ENCODE measurements at regions not wholly inside any gene's neighbourhood (a gene's known extent, or its start where the extent isn't known, plus 50 kb on each side); places are given as distances from the start of the nearest gene placed in this dataset.

GRCh38 chr5:66516550-66516949 lies 79.6 kb upstream of the MAST4 start:
- Mint-ChIP-seq H3K4me3 (no peak overlapping the region), H3K27me3 (ENCODE audit: low read depth) (no peaks in the 10 kb centered on the region), H3K27ac (no peak overlapping the region), H3K36me3 (peaks cover 9% of the 10 kb centered on the region), H3K9me3 (peaks cover 16% of the 10 kb centered on the region), H3K4me1 (peaks cover 23% of the 10 kb centered on the region)
- no peak for TF ChIP-seq CTCF (IDR thresholded peaks at IDR 0.05; ENCODE audit: unreplicated experiment)
- no peak for DNase-seq (ENCODE audit: low spot score in 2 of 2, unreplicated experiment in 2 of 2)

- no peak for TF ChIP-seq CTCF (IDR thresholded peaks at IDR 0.05; ENCODE audit: unreplicated experiment)
- Mint-ChIP-seq H3K27me3 (ENCODE audit: low read depth) (no peaks in the 10 kb centered on the region), H3K36me3 (peaks cover 9% of the 10 kb centered on the region), H3K4me1 (peaks cover 23% of the 10 kb centered on the region), H3K9me3 (peaks cover 12% of the 10 kb centered on the region), H3K27ac (peak overlapping the region; percentile 96), H3K4me3 (no peak overlapping the region)
- DNase-seq (ENCODE audit: low spot score in 2 of 2, unreplicated experiment in 2 of 2): no peak
Observed at GRCh38 chr5:66517351-66517750, 78.8 kb upstream of the MAST4 start.

GRCh38 chr5:66518052-66518451 lies 78.1 kb upstream of the MAST4 start:
- DNase-seq (ENCODE audit: low spot score in 2 of 2, unreplicated experiment in 2 of 2): no peak
- TF ChIP-seq CTCF (IDR thresholded peaks at IDR 0.05; ENCODE audit: unreplicated experiment): no peak
- H3K27me3 Mint-ChIP-seq (ENCODE audit: low read depth): no peaks in the 10 kb centered on the region
- H3K27ac Mint-ChIP-seq: peak overlapping the region; percentile 96
- peaks cover 9% of the 10 kb centered on the region for H3K36me3 Mint-ChIP-seq
- no peak overlapping the region for H3K4me3 Mint-ChIP-seq
- H3K9me3 Mint-ChIP-seq: peaks cover 11% of the 10 kb centered on the region
- H3K4me1 Mint-ChIP-seq: peaks cover 23% of the 10 kb centered on the region

- no peaks in the 10 kb centered on the region for H3K27me3 Mint-ChIP-seq (ENCODE audit: low read depth)
- no peak for TF ChIP-seq CTCF (IDR thresholded peaks at IDR 0.05; ENCODE audit: unreplicated experiment)
- no peak for DNase-seq (ENCODE audit: low spot score in 2 of 2, unreplicated experiment in 2 of 2)
- peaks cover 9% of the 10 kb centered on the region for H3K36me3 Mint-ChIP-seq
- peaks cover 15% of the 10 kb centered on the region for H3K9me3 Mint-ChIP-seq
- H3K27ac Mint-ChIP-seq: peak overlapping the region; percentile 96
- H3K4me3 Mint-ChIP-seq: no peak overlapping the region
- peaks cover 23% of the 10 kb centered on the region for H3K4me1 Mint-ChIP-seq
Observed at GRCh38 chr5:66518753-66519152, 77.4 kb upstream of the MAST4 start.

GRCh38 chr5:66519626-66520025 lies 76.6 kb upstream of the MAST4 start:
- H3K9me3 Mint-ChIP-seq: peaks cover 15% of the 10 kb centered on the region
- peaks cover 23% of the 10 kb centered on the region for H3K4me1 Mint-ChIP-seq
- no peak overlapping the region for H3K27ac Mint-ChIP-seq
- H3K4me3 Mint-ChIP-seq: no peak overlapping the region
- no peak for TF ChIP-seq CTCF (IDR thresholded peaks at IDR 0.05; ENCODE audit: unreplicated experiment)
- H3K36me3 Mint-ChIP-seq: peaks cover 9% of the 10 kb centered on the region
- DNase-seq (ENCODE audit: low spot score in 2 of 2, unreplicated experiment in 2 of 2): no peak
- no peaks in the 10 kb centered on the region for H3K27me3 Mint-ChIP-seq (ENCODE audit: low read depth)

- H3K36me3 Mint-ChIP-seq: peaks cover 9% of the 10 kb centered on the region
- H3K9me3 Mint-ChIP-seq: peaks cover 15% of the 10 kb centered on the region
- peaks cover 19% of the 10 kb centered on the region for H3K4me1 Mint-ChIP-seq
- no peak for TF ChIP-seq CTCF (IDR thresholded peaks at IDR 0.05; ENCODE audit: unreplicated experiment)
- H3K27me3 Mint-ChIP-seq (ENCODE audit: low read depth): no peaks in the 10 kb centered on the region
- DNase-seq (ENCODE audit: low spot score in 2 of 2, unreplicated experiment in 2 of 2): no peak
- no peak overlapping the region for H3K4me3 Mint-ChIP-seq
- H3K27ac Mint-ChIP-seq: no peak overlapping the region
Observed at GRCh38 chr5:66520854-66521253, 75.3 kb upstream of the MAST4 start.

Data from mesothelial cell of epicardium (in vitro differentiated cells).